ENCODE measurements at regions not wholly inside any gene's neighbourhood (a gene's known extent, or its start where the extent isn't known, plus 50 kb on each side); places are given as distances from the start of the nearest gene placed in this dataset.
"Not testable (repeated sequence)": the region's sequence is repeated elsewhere in the genome, so short reads cannot be mapped to it uniquely, and the experiment has no call there.

GRCh38 chr22:27240298-27241075 lies 561.1 kb downstream of the MN1 start:
- no peak for DNase-seq

GRCh38 chr22:27241430-27242321 lies 559.9 kb downstream of the MN1 start:
- DNase-seq, result peak; percentile 80

DNA sequence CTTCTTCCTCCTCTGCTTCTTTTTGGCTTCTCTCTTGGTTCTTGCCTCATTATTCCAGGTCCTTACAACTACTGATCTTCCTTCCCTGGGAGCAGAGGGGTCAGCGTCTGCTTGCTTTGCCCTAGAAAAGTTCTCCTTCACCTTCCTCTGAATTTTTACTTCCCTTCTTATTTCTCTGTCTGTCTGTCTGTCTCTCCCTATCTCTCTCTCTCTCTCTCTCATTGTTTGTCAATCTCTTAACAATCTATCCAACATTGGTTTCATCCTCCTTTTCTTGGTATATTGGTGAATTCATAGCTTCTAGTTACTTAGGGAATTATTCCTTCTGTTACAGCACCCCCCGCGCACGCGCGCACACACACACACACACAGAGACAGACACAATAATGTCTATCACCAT lies 559.1 kb downstream of the MN1 start:
- DNase-seq, result no peak

DNA sequence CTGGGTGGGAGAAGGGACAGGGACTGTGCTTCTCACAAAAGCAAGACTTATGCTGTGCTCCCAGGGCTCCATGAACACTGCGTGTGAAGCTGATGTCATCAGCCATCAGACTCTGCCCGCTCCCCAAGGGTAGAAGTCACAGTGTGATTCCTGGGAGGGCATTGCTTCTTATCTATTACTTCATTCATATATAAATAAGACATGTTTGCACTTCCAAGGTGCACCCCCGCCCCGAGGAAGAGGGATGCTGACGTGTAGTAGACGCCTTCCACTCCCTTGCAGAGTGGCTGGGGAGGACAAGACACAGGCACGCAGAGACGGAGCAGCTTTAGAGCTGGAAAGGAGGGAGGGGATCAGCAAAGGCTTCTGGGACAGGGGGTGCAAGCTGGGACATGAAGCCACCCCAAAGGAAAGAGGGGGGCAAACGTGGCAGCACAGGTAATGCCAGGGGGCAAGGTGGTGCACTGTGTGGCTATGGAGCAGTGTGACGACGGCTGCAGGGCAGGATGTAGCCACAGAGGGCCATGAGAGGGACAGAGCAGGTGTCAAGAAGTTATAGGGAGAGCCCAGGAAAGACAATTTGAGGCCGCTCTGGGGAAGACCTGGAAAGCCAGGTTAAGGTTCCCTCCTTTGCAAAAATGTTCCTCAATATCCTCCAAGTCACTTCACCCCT lies 558.5 kb downstream of the MN1 start:
- no peak for DNase-seq

DNA sequence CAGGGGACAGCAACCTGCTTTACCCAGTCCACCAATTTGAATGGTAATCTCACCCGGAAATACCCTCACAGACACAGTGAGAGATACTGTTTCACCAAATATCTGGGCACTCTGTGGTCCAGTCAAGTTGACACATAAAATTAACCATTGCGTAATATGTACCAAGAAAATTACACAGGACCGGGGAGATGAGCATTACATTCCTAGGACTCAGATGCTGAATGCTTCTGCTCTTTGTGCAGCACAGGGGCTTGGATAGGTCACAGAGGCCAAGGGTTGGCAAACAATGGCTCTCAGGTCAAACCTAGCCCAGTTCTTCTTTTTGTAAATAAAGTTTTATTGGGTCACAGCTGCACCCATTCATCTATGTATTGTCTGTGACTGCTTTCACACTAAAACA lies 557.2 kb downstream of the MN1 start:
- DNase-seq, result no peak

DNA sequence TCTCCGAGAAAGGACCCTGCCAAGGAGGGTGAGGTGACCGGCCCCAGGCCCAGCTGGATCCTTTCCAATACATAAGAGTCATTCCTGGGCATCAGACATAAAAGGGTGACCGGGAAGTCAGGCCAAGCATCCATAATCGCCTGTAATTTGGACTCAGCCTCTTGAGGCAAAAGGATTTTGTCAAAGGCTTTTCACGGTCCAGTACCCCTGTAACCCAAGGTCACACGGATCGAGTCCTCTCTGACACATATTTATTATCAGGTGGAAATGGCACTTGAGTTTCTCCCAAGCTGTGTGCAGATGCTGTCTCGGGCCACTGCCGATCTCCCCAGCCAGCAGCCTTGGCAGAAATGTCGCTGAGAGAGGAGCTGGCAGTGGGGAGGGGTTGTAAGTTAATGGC lies 556.5 kb downstream of the MN1 start:
- no peak for DNase-seq

DNA sequence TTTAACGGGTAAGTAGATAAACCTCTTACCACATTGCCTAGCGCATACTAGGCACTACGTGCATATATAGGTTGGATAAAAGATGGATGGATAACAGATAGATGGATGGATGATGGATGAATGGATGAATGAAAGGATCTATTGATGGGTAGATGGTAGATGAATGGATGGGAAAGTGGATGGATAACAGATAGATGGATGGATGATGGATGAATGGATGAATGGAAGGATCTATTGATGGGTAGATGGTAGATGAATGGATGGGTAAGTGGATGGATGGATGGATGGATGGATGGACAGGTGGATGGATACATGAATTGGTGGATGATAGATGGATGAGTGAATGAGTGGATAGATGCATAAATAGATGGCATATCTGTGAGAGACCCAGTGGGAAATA lies 555.0 kb downstream of the MN1 start:
- no peak for DNase-seq

- DNase-seq, result no peak
These were observed 553.7 kb downstream of the MN1 start for GRCh38 chr22:27247701-27248434.

- no peak for DNase-seq
These were observed 551.1 kb downstream of the MN1 start for GRCh38 chr22:27250418-27250817.

DNA sequence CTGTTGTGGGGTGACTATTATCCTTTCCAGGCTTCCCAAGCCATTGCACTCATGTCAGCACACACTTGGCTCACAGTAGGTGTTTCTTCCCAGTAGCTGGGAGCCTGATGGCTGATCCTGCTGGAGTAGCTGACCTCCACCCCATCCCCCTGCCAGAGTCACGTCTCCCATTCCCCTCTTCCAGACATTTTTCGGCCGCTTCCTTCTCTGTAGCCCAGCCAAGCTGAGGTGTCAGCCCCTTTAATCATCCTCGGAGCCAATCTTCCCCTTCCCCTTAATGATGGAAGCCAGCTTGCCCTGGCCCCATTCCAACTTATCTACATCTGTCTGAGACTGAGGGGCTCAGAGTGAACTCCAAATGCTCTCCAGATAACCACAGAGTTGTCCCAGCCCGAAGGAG lies 550.7 kb downstream of the MN1 start:
- DNase-seq, result no peak

GRCh38 chr22:27251563-27251962 lies 550.0 kb downstream of the MN1 start:
- DNase-seq, result no peak

DNA sequence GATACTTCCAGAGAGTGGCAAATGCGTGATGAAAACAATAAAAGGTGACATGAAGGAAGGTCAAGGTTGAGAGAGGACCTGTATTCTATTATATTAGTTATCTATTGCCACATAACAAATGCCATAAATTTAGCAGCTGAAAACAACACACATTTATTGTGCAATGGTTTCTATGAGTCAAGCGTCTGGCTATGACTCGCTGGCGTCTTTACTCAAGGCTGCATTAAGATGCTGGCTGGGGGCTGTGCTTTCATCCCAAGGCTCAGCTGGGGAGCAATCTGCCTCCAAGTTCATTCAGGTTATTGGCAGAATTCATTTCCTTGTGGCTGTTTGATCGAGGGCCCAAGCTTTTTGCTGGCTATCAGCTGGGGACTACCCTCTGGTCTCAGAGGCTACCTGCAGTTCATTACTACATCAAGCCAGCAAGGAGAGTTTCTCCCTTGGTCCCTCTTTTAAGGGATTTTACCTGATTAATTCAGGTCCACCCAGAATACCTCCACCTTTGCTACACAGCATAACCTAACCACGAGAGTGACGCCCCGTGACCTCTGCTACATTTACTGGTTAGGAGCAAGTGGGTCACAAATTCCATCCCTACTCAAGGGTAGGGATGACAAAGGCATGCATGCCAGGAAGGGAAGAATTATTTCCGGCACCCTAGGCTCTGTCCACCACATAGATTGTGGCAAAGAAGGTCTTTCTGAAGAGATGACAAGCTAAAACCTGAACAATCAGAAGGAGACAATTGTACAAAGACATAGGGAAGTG lies 549.1 kb downstream of the MN1 start:
- DNase-seq, result peak; percentile 72

GRCh38 chr22:27253108-27253902 lies 548.3 kb downstream of the MN1 start:
- peak; percentile 83 for DNase-seq

GRCh38 chr22:27254063-27254462 lies 547.5 kb downstream of the MN1 start:
- DNase-seq, result not testable (repeated sequence)

DNA sequence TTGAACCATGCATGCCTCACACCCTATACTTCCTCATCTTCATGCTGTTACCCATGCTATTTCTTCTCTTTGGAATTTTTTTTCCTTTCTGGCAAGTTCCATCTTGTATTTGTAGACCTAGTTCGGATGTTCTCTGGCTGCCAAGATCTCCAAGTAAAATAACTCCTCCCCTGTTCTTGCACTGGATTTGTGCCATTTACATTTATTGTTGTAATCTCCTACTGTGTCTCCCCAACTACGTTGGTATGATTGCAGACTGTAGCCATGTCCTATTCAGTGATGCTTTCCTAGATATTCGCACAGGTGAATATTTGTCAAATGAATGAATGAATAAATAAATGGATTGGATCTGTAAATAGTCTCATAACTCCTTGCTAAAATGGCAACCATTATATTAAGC lies 546.0 kb downstream of the MN1 start:
- no peak for DNase-seq

GRCh38 chr22:27257987-27258386 lies 543.6 kb downstream of the MN1 start:
- no peak for DNase-seq

DNA sequence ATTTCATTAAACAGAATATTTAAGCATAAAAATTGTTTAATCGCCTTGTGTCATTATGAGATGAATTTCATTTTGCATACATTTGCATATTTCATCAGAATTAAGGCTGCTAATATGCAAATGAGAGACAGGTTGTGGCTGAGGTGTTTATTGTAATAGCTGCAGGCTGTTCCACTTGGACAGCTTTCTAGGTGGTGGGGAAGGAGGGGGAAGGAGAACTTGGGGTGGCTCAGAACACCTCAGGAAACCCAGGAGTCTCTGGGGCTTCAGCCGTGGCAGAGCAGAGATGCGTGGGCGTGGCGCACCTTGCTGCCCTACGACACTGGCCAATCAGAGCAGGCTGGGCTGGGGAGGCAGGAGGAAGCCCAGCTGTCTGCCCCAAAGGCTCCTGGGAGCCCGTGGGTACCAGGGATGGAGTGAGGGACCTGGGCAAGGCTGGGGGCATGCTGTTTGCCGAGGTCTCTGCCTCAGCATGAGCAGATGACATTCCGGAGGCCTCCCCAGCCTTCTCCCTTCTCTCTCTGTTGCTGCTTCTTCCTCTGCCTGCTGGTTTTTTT lies 542.9 kb downstream of the MN1 start:
- DNase-seq, result no peak

GRCh38 chr22:27259433-27259832 lies 542.1 kb downstream of the MN1 start:
- no peak for DNase-seq

DNA sequence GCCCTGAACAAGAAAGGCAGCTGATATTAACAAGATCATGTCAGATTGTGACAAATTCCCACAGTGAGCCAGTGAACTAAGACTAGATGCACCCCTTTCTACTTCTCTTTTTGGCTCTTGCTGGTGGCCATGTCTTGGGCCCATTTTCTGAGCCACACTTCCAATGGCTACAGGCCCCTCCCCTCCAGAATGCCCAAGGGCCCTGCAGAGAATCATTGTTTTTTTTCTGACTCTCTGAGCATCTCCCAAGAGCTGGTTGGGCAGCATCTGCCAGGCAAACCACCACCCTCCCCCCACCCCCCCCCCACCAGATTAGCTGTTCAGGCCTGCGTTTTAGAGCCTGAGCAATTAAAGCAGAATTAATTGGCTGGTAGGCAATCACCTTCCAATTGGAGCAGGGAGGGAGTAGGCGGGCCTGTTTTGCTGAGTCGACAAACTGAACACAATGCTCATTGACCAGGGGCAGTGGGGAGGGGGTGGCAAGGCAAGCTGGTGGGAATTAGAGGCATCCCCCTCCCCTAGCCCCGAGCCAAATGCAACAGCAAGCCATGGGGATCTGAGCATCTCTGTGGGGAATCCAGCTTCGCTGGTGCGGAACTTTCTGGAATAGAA lies 541.4 kb downstream of the MN1 start:
- no peak for DNase-seq

GRCh38 chr22:27262361-27262760 lies 539.2 kb downstream of the MN1 start:
- no peak for DNase-seq

Data from right hindlimb (tissue), 1 donor.